HG02798 (cell line): ENCODE measurements at regions not wholly inside any gene's neighbourhood (a gene's known extent, or its start where the extent isn't known, plus 50 kb on each side); places are given as distances from the start of the nearest gene placed in this dataset.
"Not testable (repeated sequence)": the region's sequence is repeated elsewhere in the genome, so short reads cannot be mapped to it uniquely, and the experiment has no call there.

Source experiments
- ATAC-seq: cut with Tn5 transposase; IDR thresholded peaks from one replicate; pipeline ENCODE4 v1.9.1; 2021; ENCODE audit warnings: mild to moderate bottlenecking; ENCODE audit not compliant: unreplicated experiment, poor library complexity

- not testable (repeated sequence) for ATAC-seq
These were observed 71.2 kb upstream of the LYPLAL1 start for GRCh38 chr1:219102466-219102865.

- ATAC-seq, result no peak
These were observed 67.8 kb upstream of the LYPLAL1 start for GRCh38 chr1:219105893-219106292.

GRCh38 chr1:219109424-219110018 is 64.2 kb upstream of the LYPLAL1 start:
- ATAC-seq, result peak; percentile 86

GRCh38 chr1:219113261-219113660 is 60.4 kb upstream of the LYPLAL1 start:
- no peak for ATAC-seq

GRCh38 chr1:219114014-219114413 is 59.7 kb upstream of the LYPLAL1 start:
- no peak for ATAC-seq

- ATAC-seq, result no peak
These were observed 53.8 kb upstream of the LYPLAL1 start for GRCh38 chr1:219119839-219120238.

GRCh38 chr1:219120624-219121544 is 52.8 kb upstream of the LYPLAL1 start:
- ATAC-seq, result no peak

GRCh38 chr1:219121679-219122078 is 52.0 kb upstream of the LYPLAL1 start:
- no peak for ATAC-seq

GRCh38 chr1:219123036-219123435 is 50.6 kb upstream of the LYPLAL1 start:
- no peak for ATAC-seq
